T1000 (cell line): ENCODE measurements at regions not wholly inside any gene's neighbourhood (a gene's known extent, or its start where the extent isn't known, plus 50 kb on each side); places are given as distances from the start of the nearest gene placed in this dataset.
"Not testable (repeated sequence)": the region's sequence is repeated elsewhere in the genome, so short reads cannot be mapped to it uniquely, and the experiment has no call there.

Experiments
- DNase-seq: peaks from one replicate; lab custom pipeline; 2025; ENCODE audit warnings: mixed read lengths; lab: John Stamatoyannopoulos, UW

GRCh38 chr6:144434308-144434990, 149.3 kb downstream of the UTRN start:
- DNase-seq, result no peak

- no peak for DNase-seq
These were observed 150.7 kb downstream of the UTRN start for GRCh38 chr6:144435602-144436426.

GRCh38 chr6:144437105-144437504, 152.0 kb downstream of the UTRN start:
- no peak for DNase-seq

GRCh38 chr6:144438103-144438502, 153.0 kb downstream of the UTRN start:
- DNase-seq, result no peak

GRCh38 chr6:144439016-144439415, 153.9 kb downstream of the UTRN start:
- DNase-seq, result no peak

- DNase-seq, result not testable (repeated sequence)
These were observed 156.7 kb downstream of the UTRN start for GRCh38 chr6:144441801-144442200.

- DNase-seq, result no peak
These were observed 158.0 kb downstream of the UTRN start for GRCh38 chr6:144443157-144443556.

GRCh38 chr6:144447472-144447871, 162.3 kb downstream of the UTRN start:
- no peak for DNase-seq

- DNase-seq, result no peak
These were observed 164.1 kb downstream of the UTRN start for GRCh38 chr6:144449218-144449617.

GRCh38 chr6:144449911-144450597, 164.9 kb downstream of the UTRN start:
- DNase-seq, result no peak

GRCh38 chr6:144460327-144461095, 175.4 kb downstream of the UTRN start:
- DNase-seq, result no peak

GRCh38 chr6:144462058-144462457, 176.9 kb downstream of the UTRN start:
- DNase-seq, result no peak

- DNase-seq, result no peak
These were observed 181.6 kb downstream of the UTRN start for GRCh38 chr6:144466716-144467115.

GRCh38 chr6:144467172-144467762, 182.1 kb downstream of the UTRN start:
- no peak for DNase-seq

GRCh38 chr6:144467921-144468320, 182.8 kb downstream of the UTRN start:
- no peak for DNase-seq

GRCh38 chr6:144468709-144469108, 183.6 kb downstream of the UTRN start:
- DNase-seq, result no peak

- DNase-seq, result no peak
These were observed 184.0 kb downstream of the UTRN start for GRCh38 chr6:144469144-144469575.

- not testable (repeated sequence) for DNase-seq
These were observed 185.1 kb downstream of the UTRN start for GRCh38 chr6:144470201-144470600.

GRCh38 chr6:144471986-144472385, 186.9 kb downstream of the UTRN start:
- no peak for DNase-seq

GRCh38 chr6:144474290-144474689, 189.2 kb downstream of the UTRN start:
- no peak for DNase-seq

- DNase-seq, result no peak
These were observed 189.8 kb downstream of the UTRN start for GRCh38 chr6:144474904-144475303.

- DNase-seq, result no peak
These were observed 190.3 kb downstream of the UTRN start for GRCh38 chr6:144475411-144475810.
